Activated naive CD4-positive, alpha-beta T cell treated with anti-CD3 and anti-CD28 coated beads, Interleukin-2, amount 50 U/mL, for 72 hours (primary cell): ENCODE measurements at regions not wholly inside any gene's neighbourhood (a gene's known extent, or its start where the extent isn't known, plus 50 kb on each side); places are given as distances from the start of the nearest gene placed in this dataset.
"Not testable (repeated sequence)": the region's sequence is repeated elsewhere in the genome, so short reads cannot be mapped to it uniquely, and the experiment has no call there.

Experiments
- ATAC-seq, 2 donors: fragments of 150-1000 bp; cut with Tn5 transposase; 2 replicates each; pipeline ENCODE4 v1.10.0; 2021; ENCODE audit warnings: mild to moderate bottlenecking in 2 of 2, moderate library complexity in 2 of 2
- DNase-seq, 2 donors: peaks; one replicate each; pipeline ENCODE4 v3.0.0; 2021 to 2022; ENCODE audit warnings: low spot score in 2 of 2
- H3K27ac Mint-ChIP-seq, 2 donors: one replicate each; pipeline ENCODE4 v1.8.0; 2022; ENCODE audit warnings: mild to moderate bottlenecking in 2 of 2, mixed read lengths in 2 of 2
- H3K36me3 Mint-ChIP-seq, 2 donors: one replicate each; pipeline ENCODE4 v1.8.0; 2022; ENCODE audit warnings: mixed read lengths in 2 of 2
- H3K9me3 Mint-ChIP-seq, 2 donors: one replicate each; pipeline ENCODE4 v1.8.0; 2022; ENCODE audit warnings: mixed read lengths in 2 of 2

DNA sequence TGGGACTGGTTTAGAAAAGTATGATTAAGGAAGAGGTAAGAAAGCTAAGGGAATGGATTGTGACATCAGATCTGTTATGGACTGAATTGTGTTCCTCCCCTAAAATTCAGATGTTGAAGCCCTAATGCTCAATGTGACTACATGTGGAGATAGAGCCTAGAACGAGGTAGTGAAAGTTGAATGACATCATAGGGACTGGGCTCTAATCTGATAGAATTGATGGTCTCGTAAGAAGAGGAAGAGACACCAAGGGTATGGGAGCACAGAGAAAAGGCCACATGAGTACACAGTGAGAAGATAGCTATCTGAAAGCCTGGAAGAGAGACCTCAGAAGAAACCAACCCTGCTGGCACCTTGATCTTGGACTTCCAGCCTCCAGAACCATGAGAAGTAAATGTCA is 178.3 kb downstream of the TRIB2 start:
- H3K9me3 Mint-ChIP-seq, result peaks cover 21 to 24% of the 10 kb centered on the region in 2 donors
- no peak overlapping the region for H3K27ac Mint-ChIP-seq
- H3K36me3 Mint-ChIP-seq, result peaks cover 20 to 31% of the 10 kb centered on the region in 2 donors
- no peak for DNase-seq
- no peak for ATAC-seq

DNA sequence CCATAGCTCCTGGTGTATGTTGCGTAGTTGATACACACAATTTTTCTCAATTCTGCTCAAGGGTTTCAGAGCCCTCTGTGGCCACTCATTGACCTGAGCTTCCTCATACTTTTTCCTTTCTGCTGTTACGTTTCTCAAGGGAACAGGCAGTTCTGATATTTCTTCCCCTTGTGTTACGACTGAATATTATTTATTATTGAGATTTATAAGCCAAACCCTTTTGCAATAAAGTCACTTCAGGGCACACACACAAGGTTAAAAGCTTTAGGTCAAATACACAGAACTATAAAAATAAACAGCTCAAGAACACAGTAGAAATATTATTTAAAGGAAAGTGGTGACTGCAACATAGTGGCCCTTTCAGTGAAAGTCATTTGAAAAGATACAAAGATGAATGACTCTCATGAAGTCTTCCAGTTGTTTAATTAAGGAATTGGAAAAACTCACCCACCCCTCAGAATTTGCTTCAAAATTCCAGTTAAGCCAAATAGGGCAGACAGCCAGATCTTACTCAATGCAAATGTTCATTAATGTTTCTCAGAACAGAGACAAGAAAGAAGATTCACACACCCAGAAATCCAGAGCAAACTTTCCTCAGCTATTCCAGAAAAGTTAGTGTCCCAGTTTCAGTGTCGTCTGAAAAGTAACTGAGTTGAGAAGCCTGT is 179.7 kb downstream of the TRIB2 start:
- Mint-ChIP-seq H3K36me3 (peaks cover 20 to 26% of the 10 kb centered on the region in 2 donors), H3K27ac (peak overlapping the region in 1 of 2 donors; percentile 27), H3K9me3 (peaks cover 15 to 20% of the 10 kb centered on the region in 2 donors)
- ATAC-seq (no peak), DNase-seq (no peak)

GRCh38 chr2:12897181-12897580 is 180.4 kb downstream of the TRIB2 start:
- H3K27ac Mint-ChIP-seq, result no peak overlapping the region
- peaks cover 13 to 19% of the 10 kb centered on the region in 2 donors for H3K36me3 Mint-ChIP-seq
- peaks cover 9 to 13% of the 10 kb centered on the region in 2 donors for H3K9me3 Mint-ChIP-seq
- DNase-seq (no peak), ATAC-seq (no peak)

- Mint-ChIP-seq H3K36me3 (no peaks in the 10 kb centered on the region), H3K27ac (no peak overlapping the region), H3K9me3 (no peaks in the 10 kb centered on the region)
- DNase-seq (no peak), ATAC-seq (no peak)
Observed at GRCh38 chr2:12903272-12903671, 186.5 kb downstream of the TRIB2 start.

- no peak overlapping the region for H3K27ac Mint-ChIP-seq
- ATAC-seq, result peak in 1 of 2 donors; percentile 50
- peaks cover 0 to 9% of the 10 kb centered on the region in 2 donors for H3K9me3 Mint-ChIP-seq
Observed at GRCh38 chr2:12910431-12910830, 193.7 kb downstream of the TRIB2 start.

DNA sequence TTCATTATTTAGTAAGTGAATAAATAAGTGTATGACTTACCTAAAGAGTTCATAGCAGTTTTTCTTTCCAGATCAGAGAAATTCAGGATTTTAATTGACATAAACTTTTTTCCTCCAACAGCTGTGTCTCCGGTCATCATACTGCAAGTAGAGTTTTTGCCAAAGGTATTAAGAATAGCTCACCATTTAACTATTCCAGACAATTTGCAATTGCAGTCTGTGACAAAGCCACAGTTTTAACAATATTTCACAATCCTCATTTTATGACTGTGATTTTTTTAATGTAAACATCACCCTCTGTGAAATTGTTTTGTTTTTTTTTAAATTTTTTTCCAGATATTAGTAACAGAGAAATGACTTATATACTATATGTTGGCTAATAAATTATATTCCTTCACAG is 199.1 kb downstream of the TRIB2 start:
- DNase-seq, result no peak
- Mint-ChIP-seq H3K27ac (no peak overlapping the region), H3K9me3 (peaks cover 0 to 5% of the 10 kb centered on the region in 2 donors), H3K36me3 (peaks cover 0 to under 1% of the 10 kb centered on the region in 2 donors)
- ATAC-seq, result no peak

More at GRCh38 chr2:12910431-12910830, 193.7 kb downstream of the TRIB2 start:
- no peak for DNase-seq
- peaks cover 0 to 5% of the 10 kb centered on the region in 2 donors for H3K36me3 Mint-ChIP-seq

GRCh38 chr2:12918138-12918834 is 201.6 kb downstream of the TRIB2 start:
- Mint-ChIP-seq H3K27ac (no peak overlapping the region), H3K9me3 (no peaks in the 10 kb centered on the region), H3K36me3 (no peaks in the 10 kb centered on the region)
- ATAC-seq (no peak), DNase-seq (no peak)

- DNase-seq (no peak), ATAC-seq (no peak)
- Mint-ChIP-seq H3K36me3 (no peaks in the 10 kb centered on the region), H3K9me3 (no peaks in the 10 kb centered on the region), H3K27ac (no peak overlapping the region)
Observed at GRCh38 chr2:12918835-12919445, 202.2 kb downstream of the TRIB2 start.

GRCh38 chr2:12921321-12921720 is 204.6 kb downstream of the TRIB2 start:
- ATAC-seq (no peak), DNase-seq (no peak)
- no peaks in the 10 kb centered on the region for H3K9me3 Mint-ChIP-seq
- H3K27ac Mint-ChIP-seq, result no peak overlapping the region
- no peaks in the 10 kb centered on the region for H3K36me3 Mint-ChIP-seq

DNA sequence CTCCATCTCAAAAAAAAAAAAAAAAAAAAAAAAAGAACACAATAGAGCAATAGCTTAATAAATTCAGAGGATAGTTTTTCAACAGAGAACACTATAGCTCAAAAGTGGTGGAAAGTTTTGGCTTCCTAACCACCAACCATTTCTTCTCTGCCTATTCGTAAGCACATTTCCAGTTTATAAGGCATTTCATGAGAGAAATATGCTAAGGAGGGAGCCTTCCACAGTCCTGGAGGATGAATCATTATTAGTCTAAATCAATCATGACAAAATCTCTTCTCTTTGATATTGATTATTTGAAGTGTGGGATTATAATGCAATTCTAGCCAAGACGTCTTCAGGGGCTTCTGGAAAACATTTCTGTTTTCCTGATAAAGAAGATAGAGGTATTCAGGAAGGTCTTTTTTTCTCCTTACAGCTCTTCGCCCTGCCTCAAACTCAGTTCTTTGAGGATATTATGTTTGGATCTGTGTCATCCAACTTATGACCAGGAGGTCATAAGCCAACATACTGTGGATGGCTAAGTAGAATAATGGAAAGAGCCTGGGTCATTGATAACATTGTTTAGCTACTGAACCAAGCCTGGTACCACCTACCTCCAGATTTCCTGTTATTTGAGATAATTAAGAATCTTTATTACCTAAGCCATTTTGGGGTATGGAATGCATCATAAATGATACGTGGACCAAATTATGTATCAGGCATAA is 207.3 kb downstream of the TRIB2 start:
- H3K36me3 Mint-ChIP-seq, result no peaks in the 10 kb centered on the region
- no peak overlapping the region for H3K27ac Mint-ChIP-seq
- DNase-seq, result no peak

GRCh38 chr2:12926641-12927040 is 209.9 kb downstream of the TRIB2 start:
- H3K27ac Mint-ChIP-seq, DNase-seq, ATAC-seq, H3K9me3 Mint-ChIP-seq, H3K36me3 Mint-ChIP-seq: not testable (repeated sequence)

More for the DNA sequence above, 207.3 kb downstream of the TRIB2 start:
- H3K9me3 Mint-ChIP-seq, result no peaks in the 10 kb centered on the region
- no peak for ATAC-seq

GRCh38 chr2:12928197-12928774 is 211.6 kb downstream of the TRIB2 start:
- H3K27ac Mint-ChIP-seq, result no peak overlapping the region
- no peak for DNase-seq

DNA sequence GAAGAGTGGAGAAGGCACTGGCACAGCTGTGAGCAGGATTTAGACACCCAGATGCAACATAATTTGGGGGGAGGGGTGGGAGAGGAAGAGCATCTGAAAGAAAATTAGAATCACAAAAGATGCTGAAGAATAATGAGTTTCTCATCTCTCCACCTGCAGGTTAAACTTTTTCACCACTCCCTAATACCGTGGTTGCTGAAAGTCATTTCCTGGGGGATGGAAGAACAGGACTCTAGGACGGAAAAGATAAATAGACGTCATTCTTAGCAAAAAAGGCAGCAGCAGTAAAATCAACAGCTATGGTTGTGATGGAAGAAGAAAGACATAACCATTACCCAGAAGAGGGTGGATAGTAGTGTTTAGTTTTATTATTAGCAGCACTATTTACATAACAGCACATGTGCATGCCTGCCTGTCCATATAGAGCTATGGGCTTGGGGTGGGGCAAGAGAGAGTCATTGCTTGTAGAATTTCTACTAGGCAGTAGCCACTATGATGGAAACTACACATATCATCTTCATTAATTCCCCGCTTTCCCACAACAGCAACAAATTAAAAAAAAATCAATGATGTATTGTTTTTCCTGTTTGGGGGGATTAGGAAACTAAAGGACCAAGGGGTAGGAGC is 212.2 kb downstream of the TRIB2 start:
- ATAC-seq, result no peak
- Mint-ChIP-seq H3K27ac (no peak overlapping the region), H3K9me3 (no peaks in the 10 kb centered on the region), H3K36me3 (no peaks in the 10 kb centered on the region)
- no peak for DNase-seq

More at GRCh38 chr2:12928197-12928774, 211.6 kb downstream of the TRIB2 start:
- no peaks in the 10 kb centered on the region for H3K36me3 Mint-ChIP-seq
- ATAC-seq, result peak; percentile 46 to 86
- H3K9me3 Mint-ChIP-seq, result no peaks in the 10 kb centered on the region

DNA sequence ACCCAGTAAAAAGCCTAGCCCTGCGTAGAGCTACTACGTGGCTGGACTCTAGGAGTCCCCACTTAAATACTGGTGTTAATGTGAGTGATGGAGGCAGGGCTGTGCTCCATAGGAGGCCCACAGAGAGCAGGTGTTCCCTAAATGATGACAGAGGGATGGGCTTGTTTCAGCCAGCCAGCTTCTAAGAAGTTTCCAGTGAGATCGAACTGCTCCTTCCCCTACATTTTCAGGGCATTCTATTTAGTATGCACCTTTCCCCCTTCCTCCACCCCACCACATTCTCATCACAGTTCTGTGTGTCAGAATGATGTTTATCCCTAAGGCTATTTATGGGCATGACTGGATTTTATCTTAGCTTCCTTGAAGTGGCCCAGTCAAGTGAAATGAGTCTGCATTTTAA is 213.0 kb downstream of the TRIB2 start:
- DNase-seq (no peak), ATAC-seq (peak in 1 of 2 donors; percentile 9)
- Mint-ChIP-seq H3K9me3 (no peaks in the 10 kb centered on the region), H3K36me3 (no peaks in the 10 kb centered on the region), H3K27ac (no peak overlapping the region)

- Mint-ChIP-seq H3K9me3 (no peaks in the 10 kb centered on the region), H3K36me3 (no peaks in the 10 kb centered on the region), H3K27ac (no peak overlapping the region)
- DNase-seq, result no peak
- no peak for ATAC-seq
Observed at GRCh38 chr2:12930391-12930790, 213.7 kb downstream of the TRIB2 start.

GRCh38 chr2:12931186-12931844 is 214.6 kb downstream of the TRIB2 start:
- peak in 1 of 2 donors; percentile 49 for ATAC-seq
- no peak overlapping the region for H3K27ac Mint-ChIP-seq
- no peaks in the 10 kb centered on the region for H3K9me3 Mint-ChIP-seq
- H3K36me3 Mint-ChIP-seq, result no peaks in the 10 kb centered on the region
- DNase-seq, result no peak
